ENCODE measurements at regions not wholly inside any gene's neighbourhood (a gene's known extent, or its start where the extent isn't known, plus 50 kb on each side); places are given as distances from the start of the nearest gene placed in this dataset.

DNA sequence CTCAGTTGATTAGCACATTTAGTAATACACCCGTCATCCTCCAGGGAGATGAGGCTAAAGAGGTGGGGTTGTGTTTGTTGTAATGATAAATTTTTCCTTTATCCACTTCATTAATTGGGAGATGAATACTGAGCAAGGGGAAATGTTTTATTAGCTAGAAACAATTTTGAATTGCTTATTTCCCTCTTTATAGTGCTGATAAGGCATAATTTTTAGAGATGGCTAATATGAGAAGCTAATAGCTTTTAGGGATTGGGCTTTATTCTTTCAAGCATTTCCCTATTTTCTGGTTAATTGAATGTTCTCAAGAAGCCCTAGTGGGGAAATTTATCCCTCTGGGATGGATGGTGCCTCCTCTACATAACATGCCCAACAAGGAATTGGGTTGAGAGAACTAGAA lies 365.2 kb upstream of the IGFBP7 start:
- TF ChIP-seq, protein P1, sequence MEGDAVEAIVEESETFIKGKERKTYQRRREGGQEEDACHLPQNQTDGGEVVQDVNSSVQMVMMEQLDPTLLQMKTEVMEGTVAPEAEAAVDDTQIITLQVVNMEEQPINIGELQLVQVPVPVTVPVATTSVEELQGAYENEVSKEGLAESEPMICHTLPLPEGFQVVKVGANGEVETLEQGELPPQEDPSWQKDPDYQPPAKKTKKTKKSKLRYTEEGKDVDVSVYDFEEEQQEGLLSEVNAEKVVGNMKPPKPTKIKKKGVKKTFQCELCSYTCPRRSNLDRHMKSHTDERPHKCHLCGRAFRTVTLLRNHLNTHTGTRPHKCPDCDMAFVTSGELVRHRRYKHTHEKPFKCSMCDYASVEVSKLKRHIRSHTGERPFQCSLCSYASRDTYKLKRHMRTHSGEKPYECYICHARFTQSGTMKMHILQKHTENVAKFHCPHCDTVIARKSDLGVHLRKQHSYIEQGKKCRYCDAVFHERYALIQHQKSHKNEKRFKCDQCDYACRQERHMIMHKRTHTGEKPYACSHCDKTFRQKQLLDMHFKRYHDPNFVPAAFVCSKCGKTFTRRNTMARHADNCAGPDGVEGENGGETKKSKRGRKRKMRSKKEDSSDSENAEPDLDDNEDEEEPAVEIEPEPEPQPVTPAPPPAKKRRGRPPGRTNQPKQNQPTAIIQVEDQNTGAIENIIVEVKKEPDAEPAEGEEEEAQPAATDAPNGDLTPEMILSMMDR (conservative IDR thresholded peaks at IDR 0.05; ENCODE audit: low read depth, low read length), result no peak
- no peak for DNase-seq (ENCODE audit: low read depth)
- no peak overlapping the region for H3K4me3 ChIP-seq (ENCODE audit: low read depth, low read length)

DNA sequence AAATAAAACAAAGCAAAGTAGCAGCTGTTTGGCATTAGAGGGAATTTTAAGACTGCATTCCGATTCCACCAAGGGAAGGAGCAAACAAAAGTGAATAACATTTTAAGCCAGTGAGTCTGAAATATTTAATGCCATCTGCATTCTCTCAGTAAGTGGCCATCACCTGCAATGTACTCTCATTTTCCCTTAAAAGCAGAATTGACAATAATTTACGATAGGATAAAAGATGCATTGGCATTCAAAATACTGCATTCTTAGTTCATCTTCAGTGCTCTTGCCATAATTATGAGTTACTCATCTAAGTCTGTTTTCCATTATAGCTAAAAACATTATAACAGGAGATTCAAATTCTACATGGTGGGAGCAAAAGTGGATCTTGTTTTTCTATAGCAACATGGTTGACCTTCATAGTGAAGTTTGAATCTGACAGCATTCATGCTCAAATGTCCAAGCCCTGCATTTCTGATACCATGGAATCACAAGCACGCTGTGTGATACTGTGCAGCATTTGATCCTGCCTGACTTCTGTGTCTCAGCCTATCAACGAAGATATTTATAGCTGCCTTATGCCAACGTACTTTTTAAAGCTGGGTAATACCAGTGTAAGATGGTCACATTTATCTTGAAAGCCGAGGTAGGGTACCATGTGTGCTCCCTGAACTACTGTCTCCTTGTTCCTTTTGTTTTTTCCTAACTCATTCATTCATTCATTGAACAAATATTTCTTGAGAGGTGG lies 355.3 kb upstream of the IGFBP7 start:
- TF ChIP-seq, protein P1 (conservative IDR thresholded peaks at IDR 0.05; ENCODE audit: low read depth, low read length), result no peak
- H3K4me3 ChIP-seq (ENCODE audit: low read depth, low read length), result no peak overlapping the region
- no peak for DNase-seq (ENCODE audit: low read depth)

DNA sequence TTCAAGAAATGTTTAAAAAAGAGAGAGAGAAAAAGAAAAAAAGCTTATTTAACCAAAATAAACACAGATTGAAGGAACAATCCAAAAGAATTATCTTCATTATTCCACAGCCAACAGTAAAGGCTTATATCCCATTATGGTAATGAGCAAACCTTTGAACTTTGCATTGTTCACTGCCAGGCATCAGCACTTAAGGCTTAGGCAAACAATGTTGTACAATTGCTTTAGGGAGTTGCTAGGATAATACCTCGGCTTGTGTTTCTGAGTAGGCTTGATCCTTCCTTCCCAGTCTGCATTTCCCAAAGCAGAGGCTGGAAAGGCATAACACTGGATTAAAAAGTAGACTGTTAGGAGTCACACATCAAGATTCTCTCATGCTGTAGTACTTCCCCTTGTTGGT lies 352.7 kb upstream of the IGFBP7 start:
- TF ChIP-seq, protein P1 (conservative IDR thresholded peaks at IDR 0.05; ENCODE audit: low read depth, low read length), result no peak
- no peak for DNase-seq (ENCODE audit: low read depth)
- H3K4me3 ChIP-seq (ENCODE audit: low read depth, low read length), result no peak overlapping the region

DNA sequence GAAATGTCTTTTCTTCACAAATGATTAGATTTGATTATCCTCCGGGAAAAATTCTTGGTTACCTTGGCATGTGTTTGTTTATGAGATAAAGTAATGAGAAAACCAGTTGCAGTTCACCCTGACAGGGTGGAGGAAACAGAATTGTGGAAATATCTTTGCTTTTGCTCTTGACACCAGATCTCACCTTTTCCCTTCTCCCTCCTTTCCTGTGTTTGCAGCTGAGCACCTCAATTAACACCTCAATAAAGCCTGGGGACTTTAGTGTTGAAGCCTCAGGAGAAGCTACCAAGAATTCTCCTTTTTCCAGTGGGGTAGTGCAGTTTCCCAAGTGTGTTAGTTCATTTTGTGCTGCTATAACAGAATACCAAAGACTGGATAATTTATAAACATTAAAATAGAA lies 350.8 kb upstream of the IGFBP7 start:
- H3K4me3 ChIP-seq (ENCODE audit: low read depth, low read length), result no peak overlapping the region
- no peak for DNase-seq (ENCODE audit: low read depth)
- TF ChIP-seq, protein P1 (conservative IDR thresholded peaks at IDR 0.05; ENCODE audit: low read depth, low read length), result no peak

DNA sequence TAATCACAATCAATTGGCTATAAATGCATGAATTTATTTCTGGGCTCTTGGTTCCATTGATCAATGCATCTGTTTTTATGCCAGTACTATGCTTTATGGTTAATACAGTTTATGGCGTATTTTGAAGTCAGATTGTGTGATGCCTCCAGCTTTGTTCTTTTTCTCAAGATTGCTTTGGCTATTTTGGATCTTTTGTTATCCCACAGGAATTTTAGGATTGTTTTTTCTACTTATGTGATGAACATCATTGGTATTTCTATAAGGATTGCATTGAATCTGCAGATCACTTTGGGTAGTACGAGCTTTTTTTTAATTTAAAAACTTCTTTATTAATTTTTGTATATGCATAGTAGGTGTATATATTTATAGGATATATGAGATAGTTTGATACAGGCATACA lies 338.7 kb upstream of the IGFBP7 start:
- no peak for DNase-seq (ENCODE audit: low read depth)
- H3K4me3 ChIP-seq (ENCODE audit: low read depth, low read length), result no peak overlapping the region
- TF ChIP-seq, protein P1 (conservative IDR thresholded peaks at IDR 0.05; ENCODE audit: low read depth, low read length), result no peak

DNA sequence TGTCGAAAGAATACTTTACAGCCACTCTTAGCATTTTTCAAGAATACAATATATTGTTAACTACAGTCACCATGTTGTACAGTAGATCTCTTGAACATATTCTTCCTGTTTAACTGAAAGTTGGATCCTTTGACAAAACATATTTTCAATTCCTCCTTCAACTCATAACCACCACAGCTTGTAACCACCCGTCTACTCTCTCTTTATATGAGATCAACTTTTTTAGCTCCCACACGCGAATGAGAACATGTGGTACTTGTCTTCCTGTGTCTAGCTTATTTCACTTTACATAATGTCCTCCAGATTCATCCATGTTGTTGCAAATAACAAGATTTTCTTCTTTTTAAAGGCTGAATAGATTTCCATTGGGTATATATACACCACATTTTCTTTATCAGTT lies 338.3 kb upstream of the IGFBP7 start:
- TF ChIP-seq, protein P1 (conservative IDR thresholded peaks at IDR 0.05; ENCODE audit: low read depth, low read length), result no peak

DNA sequence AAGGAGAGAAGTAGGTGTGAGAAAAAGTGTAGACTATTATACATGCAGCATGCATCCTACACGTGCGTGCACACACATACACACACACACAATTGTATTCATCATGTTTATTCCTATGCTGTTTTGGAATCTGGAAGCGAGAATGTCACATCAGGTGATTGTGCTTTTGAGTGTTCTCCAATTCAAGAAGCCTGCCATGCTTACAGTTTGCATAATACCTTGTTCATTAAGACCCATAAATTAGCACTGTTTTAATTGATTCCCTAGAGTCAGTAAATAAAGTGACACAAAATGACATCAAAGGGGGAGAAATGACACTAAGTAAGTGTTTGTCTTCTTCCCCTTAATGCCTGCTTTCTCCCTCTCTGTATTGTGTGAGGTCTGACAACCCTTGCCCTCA lies 336.1 kb upstream of the IGFBP7 start:
- TF ChIP-seq, protein P1 (conservative IDR thresholded peaks at IDR 0.05; ENCODE audit: low read depth, low read length), result no peak
- H3K4me3 ChIP-seq (ENCODE audit: low read depth, low read length), result no peak overlapping the region
- DNase-seq (ENCODE audit: low read depth), result no peak

More for the DNA sequence above, 338.3 kb upstream of the IGFBP7 start:
- no peak for DNase-seq (ENCODE audit: low read depth)
- H3K4me3 ChIP-seq (ENCODE audit: low read depth, low read length), result no peak overlapping the region
